ENCODE measurements at regions not wholly inside any gene's neighbourhood (a gene's known extent, or its start where the extent isn't known, plus 50 kb on each side); places are given as distances from the start of the nearest gene placed in this dataset.

GRCh38 chr10:128915630-128916029 is 551.4 kb upstream of the MGMT start:
- H3K27me3 Mint-ChIP-seq (ENCODE audit: low read depth) = peaks cover under 1% of the 10 kb centered on the region
- no peaks in the 10 kb centered on the region for H3K4me1 Mint-ChIP-seq (ENCODE audit: low read depth)
- no peaks in the 10 kb centered on the region for H3K9me3 Mint-ChIP-seq

GRCh38 chr10:128916383-128916782 is 550.7 kb upstream of the MGMT start:
- DNase-seq = no peak
- Mint-ChIP-seq H3K4me1 (ENCODE audit: low read depth) (no peaks in the 10 kb centered on the region), H3K4me3 (no peak overlapping the region), H3K9me3 (no peaks in the 10 kb centered on the region), H3K36me3 (ENCODE audit: insufficient read depth) (no peaks in the 10 kb centered on the region), H3K27me3 (ENCODE audit: low read depth) (peaks cover 2% of the 10 kb centered on the region)
- no peak for ATAC-seq

More at GRCh38 chr10:128915630-128916029, 551.4 kb upstream of the MGMT start:
- DNase-seq = no peak
- no peaks in the 10 kb centered on the region for H3K36me3 Mint-ChIP-seq (ENCODE audit: insufficient read depth)
- no peak overlapping the region for H3K4me3 Mint-ChIP-seq
- ATAC-seq = no peak

- Mint-ChIP-seq H3K4me3 (no peak overlapping the region), H3K4me1 (ENCODE audit: low read depth) (no peaks in the 10 kb centered on the region), H3K36me3 (ENCODE audit: insufficient read depth) (no peaks in the 10 kb centered on the region), H3K9me3 (no peaks in the 10 kb centered on the region), H3K27me3 (ENCODE audit: low read depth) (peaks cover 2% of the 10 kb centered on the region)
- ATAC-seq = no peak
- DNase-seq = no peak
Observed at GRCh38 chr10:128921389-128922022, 545.5 kb upstream of the MGMT start.

- no peak for DNase-seq
- H3K4me1 Mint-ChIP-seq (ENCODE audit: low read depth) = no peaks in the 10 kb centered on the region
- H3K9me3 Mint-ChIP-seq = no peaks in the 10 kb centered on the region
- H3K4me3 Mint-ChIP-seq = no peak overlapping the region
- H3K36me3 Mint-ChIP-seq (ENCODE audit: insufficient read depth) = no peaks in the 10 kb centered on the region
- no peak for ATAC-seq
- H3K27me3 Mint-ChIP-seq (ENCODE audit: low read depth) = peaks cover 2% of the 10 kb centered on the region
Observed at GRCh38 chr10:128922172-128922571, 544.9 kb upstream of the MGMT start.

- no peaks in the 10 kb centered on the region for H3K36me3 Mint-ChIP-seq (ENCODE audit: insufficient read depth)
- no peaks in the 10 kb centered on the region for H3K9me3 Mint-ChIP-seq
- peaks cover 2% of the 10 kb centered on the region for H3K27me3 Mint-ChIP-seq (ENCODE audit: low read depth)
- ATAC-seq (no peak), DNase-seq (no peak)
- no peak overlapping the region for H3K4me3 Mint-ChIP-seq
- H3K4me1 Mint-ChIP-seq (ENCODE audit: low read depth) = no peaks in the 10 kb centered on the region
Observed at GRCh38 chr10:128922619-128923196, 544.3 kb upstream of the MGMT start.

- H3K9me3 Mint-ChIP-seq = no peaks in the 10 kb centered on the region
- H3K4me1 Mint-ChIP-seq (ENCODE audit: low read depth) = no peaks in the 10 kb centered on the region
- H3K4me3 Mint-ChIP-seq = no peak overlapping the region
- ATAC-seq = no peak
- H3K27me3 Mint-ChIP-seq (ENCODE audit: low read depth) = peaks cover 2% of the 10 kb centered on the region
- DNase-seq = no peak
- H3K36me3 Mint-ChIP-seq (ENCODE audit: insufficient read depth) = no peaks in the 10 kb centered on the region
Observed at GRCh38 chr10:128924918-128925317, 542.1 kb upstream of the MGMT start.

GRCh38 chr10:128926711-128927110 is 540.3 kb upstream of the MGMT start:
- H3K27me3 Mint-ChIP-seq (ENCODE audit: low read depth) = no peaks in the 10 kb centered on the region
- H3K9me3 Mint-ChIP-seq = no peaks in the 10 kb centered on the region
- no peaks in the 10 kb centered on the region for H3K4me1 Mint-ChIP-seq (ENCODE audit: low read depth)
- H3K4me3 Mint-ChIP-seq = no peak overlapping the region
- DNase-seq (no peak), ATAC-seq (no peak)
- H3K36me3 Mint-ChIP-seq (ENCODE audit: insufficient read depth) = no peaks in the 10 kb centered on the region

- DNase-seq = no peak
- Mint-ChIP-seq H3K9me3 (no peaks in the 10 kb centered on the region), H3K4me3 (no peak overlapping the region), H3K36me3 (ENCODE audit: insufficient read depth) (no peaks in the 10 kb centered on the region), H3K27me3 (ENCODE audit: low read depth) (no peaks in the 10 kb centered on the region), H3K4me1 (ENCODE audit: low read depth) (no peaks in the 10 kb centered on the region)
- ATAC-seq = no peak
Observed at GRCh38 chr10:128927497-128928161, 539.4 kb upstream of the MGMT start.

- H3K4me3 Mint-ChIP-seq = no peak overlapping the region
- ATAC-seq = no peak
- no peaks in the 10 kb centered on the region for H3K9me3 Mint-ChIP-seq
- no peaks in the 10 kb centered on the region for H3K36me3 Mint-ChIP-seq (ENCODE audit: insufficient read depth)
- DNase-seq = no peak
- no peaks in the 10 kb centered on the region for H3K4me1 Mint-ChIP-seq (ENCODE audit: low read depth)
- H3K27me3 Mint-ChIP-seq (ENCODE audit: low read depth) = no peaks in the 10 kb centered on the region
Observed at GRCh38 chr10:128928231-128928836, 538.7 kb upstream of the MGMT start.

GRCh38 chr10:128929131-128929530 is 537.9 kb upstream of the MGMT start:
- Mint-ChIP-seq H3K27me3 (ENCODE audit: low read depth) (no peaks in the 10 kb centered on the region), H3K4me3 (no peak overlapping the region), H3K4me1 (ENCODE audit: low read depth) (no peaks in the 10 kb centered on the region), H3K9me3 (no peaks in the 10 kb centered on the region), H3K36me3 (ENCODE audit: insufficient read depth) (no peaks in the 10 kb centered on the region)
- DNase-seq (no peak), ATAC-seq (no peak)

- no peaks in the 10 kb centered on the region for H3K9me3 Mint-ChIP-seq
- no peak overlapping the region for H3K4me3 Mint-ChIP-seq
- no peaks in the 10 kb centered on the region for H3K4me1 Mint-ChIP-seq (ENCODE audit: low read depth)
- DNase-seq = no peak
- no peaks in the 10 kb centered on the region for H3K27me3 Mint-ChIP-seq (ENCODE audit: low read depth)
- no peak for ATAC-seq
- H3K36me3 Mint-ChIP-seq (ENCODE audit: insufficient read depth) = no peaks in the 10 kb centered on the region
Observed at GRCh38 chr10:128929767-128930166, 537.3 kb upstream of the MGMT start.

- Mint-ChIP-seq H3K27me3 (ENCODE audit: low read depth) (no peaks in the 10 kb centered on the region), H3K4me3 (no peak overlapping the region), H3K4me1 (ENCODE audit: low read depth) (no peaks in the 10 kb centered on the region), H3K9me3 (no peaks in the 10 kb centered on the region), H3K36me3 (ENCODE audit: insufficient read depth) (no peaks in the 10 kb centered on the region)
- ATAC-seq = no peak
- DNase-seq = no peak
Observed at GRCh38 chr10:128930515-128930914, 536.5 kb upstream of the MGMT start.

- H3K27me3 Mint-ChIP-seq (ENCODE audit: low read depth) = peaks cover under 1% of the 10 kb centered on the region
- no peaks in the 10 kb centered on the region for H3K36me3 Mint-ChIP-seq (ENCODE audit: insufficient read depth)
- H3K9me3 Mint-ChIP-seq = no peaks in the 10 kb centered on the region
- DNase-seq (no peak), ATAC-seq (no peak)
- no peak overlapping the region for H3K4me3 Mint-ChIP-seq
- H3K4me1 Mint-ChIP-seq (ENCODE audit: low read depth) = no peaks in the 10 kb centered on the region
Observed at GRCh38 chr10:128932071-128932820, 534.8 kb upstream of the MGMT start.

- Mint-ChIP-seq H3K36me3 (ENCODE audit: insufficient read depth) (no peaks in the 10 kb centered on the region), H3K9me3 (no peaks in the 10 kb centered on the region), H3K4me3 (no peak overlapping the region), H3K4me1 (ENCODE audit: low read depth) (no peaks in the 10 kb centered on the region), H3K27me3 (ENCODE audit: low read depth) (peaks cover 5% of the 10 kb centered on the region)
- peak in 1 of 2 donors; percentile 30 for ATAC-seq
- no peak for DNase-seq
Observed at GRCh38 chr10:128934492-128934891, 532.5 kb upstream of the MGMT start.
